ENCODE measurements at regions not wholly inside any gene's neighbourhood (a gene's known extent, or its start where the extent isn't known, plus 50 kb on each side); places are given as distances from the start of the nearest gene placed in this dataset.

DNA sequence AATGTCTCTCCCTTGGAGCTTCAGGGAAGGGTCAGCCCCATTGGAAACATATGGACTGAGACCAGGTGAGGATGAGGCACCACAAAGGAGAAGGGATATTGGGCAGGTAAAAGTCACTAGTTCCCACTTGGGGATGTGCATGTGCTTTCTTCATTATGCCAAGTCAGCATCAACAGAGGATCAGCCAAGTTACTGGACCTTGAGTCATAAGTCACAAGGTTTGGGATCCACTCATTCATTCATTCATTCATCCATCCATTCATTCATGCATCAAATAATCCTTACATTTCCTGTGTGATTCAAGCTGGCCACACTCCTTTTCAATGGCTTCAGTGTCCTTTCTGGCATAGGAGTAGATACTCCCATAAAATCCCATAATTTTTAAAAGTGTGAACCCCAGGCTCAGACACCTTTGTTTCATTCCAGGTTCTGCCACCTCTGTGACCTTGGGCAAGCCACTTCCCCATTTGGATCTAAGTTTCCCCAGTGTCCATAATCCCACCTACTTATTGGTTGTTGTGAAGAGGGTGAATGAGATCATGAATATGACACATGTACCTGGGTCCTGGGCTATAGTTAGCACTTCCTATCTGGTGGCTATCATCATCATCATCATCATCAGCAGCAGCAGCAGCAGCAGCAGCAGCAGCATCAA lies 162.1 kb upstream of the LHX5 start:
- H3K27me3 ChIP-seq, result no peaks in the 10 kb centered on the region
- H3K36me3 ChIP-seq (replicated peaks in 1 of 2), result no peaks in the 10 kb centered on the region
- H3K9me3 ChIP-seq (replicated peaks in 1 of 3), result peaks cover 0 to 7% (median 0%) of the 10 kb centered on the region in 3 donors
- no peak overlapping the region for H3K4me3 ChIP-seq
- no peaks in the 10 kb centered on the region for H3K4me1 ChIP-seq (replicated peaks in 1 of 2)
- TF ChIP-seq POLR2A (IDR thresholded peaks at IDR 0.05), result no peak
- H3K27ac ChIP-seq, result no peak overlapping the region
- DNase-seq, result no peak
- intact Hi-C loops (cut with DNase I), result no loop called here

GRCh38 chr12:113630625-113631024 lies 159.0 kb upstream of the LHX5 start:
- no peak overlapping the region for H3K27ac ChIP-seq
- TF ChIP-seq POLR2A (IDR thresholded peaks at IDR 0.05), result no peak
- TF ChIP-seq CTCF (IDR thresholded peaks at IDR 0.05), result no peak
- H3K4me1 ChIP-seq (replicated peaks in 1 of 2), result no peaks in the 10 kb centered on the region
- H3K9me3 ChIP-seq (replicated peaks in 1 of 3), result peaks cover 0 to 7% (median 0%) of the 10 kb centered on the region in 3 donors
- intact Hi-C loops (cut with DNase I), result no loop called here
- no peak for DNase-seq
- H3K36me3 ChIP-seq (replicated peaks in 1 of 2), result no peaks in the 10 kb centered on the region
- no peaks in the 10 kb centered on the region for H3K27me3 ChIP-seq
- no peak overlapping the region for H3K4me3 ChIP-seq

- DNase-seq, result no peak
- H3K9me3 ChIP-seq (replicated peaks in 1 of 3), result peaks cover 0 to 6% (median 0%) of the 10 kb centered on the region in 3 donors
- no peaks in the 10 kb centered on the region for H3K4me1 ChIP-seq (replicated peaks in 1 of 2)
- TF ChIP-seq POLR2A (IDR thresholded peaks at IDR 0.05) (no peak), CTCF (IDR thresholded peaks at IDR 0.05) (no peak)
- no peak overlapping the region for H3K27ac ChIP-seq
- no peaks in the 10 kb centered on the region for H3K36me3 ChIP-seq (replicated peaks in 1 of 2)
- H3K4me3 ChIP-seq, result no peak overlapping the region
- H3K27me3 ChIP-seq, result no peaks in the 10 kb centered on the region
- intact Hi-C loops (cut with DNase I), result no loop called here
- 78 to 94% (median 82%) methylated on average over 2 of the region's 2 CpGs for WGBS, 4 donors
Observed at GRCh38 chr12:113625499-113625898, 153.8 kb upstream of the LHX5 start.

- no peak for DNase-seq
- no peak overlapping the region for H3K4me3 ChIP-seq
- intact Hi-C loops (cut with DNase I), result no loop called here
- no peaks in the 10 kb centered on the region for H3K27me3 ChIP-seq
- no peak overlapping the region for H3K27ac ChIP-seq
- no peaks in the 10 kb centered on the region for H3K36me3 ChIP-seq (replicated peaks in 1 of 2)
- peaks cover 0 to 5% (median 0%) of the 10 kb centered on the region in 3 donors for H3K9me3 ChIP-seq (replicated peaks in 1 of 3)
- no peaks in the 10 kb centered on the region for H3K4me1 ChIP-seq (replicated peaks in 1 of 2)
- WGBS, 4 donors, result 45 to 59% (median 55%) methylated on average over 5 to 10 of the region's 10 CpGs
- TF ChIP-seq CTCF (IDR thresholded peaks at IDR 0.05), result no peak
- no peak for TF ChIP-seq POLR2A (IDR thresholded peaks at IDR 0.05)
Observed at GRCh38 chr12:113622410-113622809, 150.7 kb upstream of the LHX5 start.

GRCh38 chr12:113620437-113620976 lies 148.8 kb upstream of the LHX5 start:
- Histone ChIP-seq H3K27me3 (no peaks in the 10 kb centered on the region), H3K4me3 (no peak overlapping the region), H3K9me3 (replicated peaks in 1 of 3) (peaks cover 0 to 3% (median 0%) of the 10 kb centered on the region in 3 donors), H3K36me3 (replicated peaks in 1 of 2) (no peaks in the 10 kb centered on the region), H3K27ac (no peak overlapping the region), H3K4me1 (replicated peaks in 1 of 2) (no peaks in the 10 kb centered on the region)
- no peak for TF ChIP-seq CTCF (IDR thresholded peaks at IDR 0.05)
- TF ChIP-seq POLR2A (IDR thresholded peaks at IDR 0.05), result no peak
- intact Hi-C loops (cut with DNase I), result no loop called here
- WGBS, 4 donors, result 69 to 84% (median 73%) methylated on average over 6 of the region's 6 CpGs
- DNase-seq, result no peak
